ENCODE measurements at regions not wholly inside any gene's neighbourhood (a gene's known extent, or its start where the extent isn't known, plus 50 kb on each side); places are given as distances from the start of the nearest gene placed in this dataset.

DNA sequence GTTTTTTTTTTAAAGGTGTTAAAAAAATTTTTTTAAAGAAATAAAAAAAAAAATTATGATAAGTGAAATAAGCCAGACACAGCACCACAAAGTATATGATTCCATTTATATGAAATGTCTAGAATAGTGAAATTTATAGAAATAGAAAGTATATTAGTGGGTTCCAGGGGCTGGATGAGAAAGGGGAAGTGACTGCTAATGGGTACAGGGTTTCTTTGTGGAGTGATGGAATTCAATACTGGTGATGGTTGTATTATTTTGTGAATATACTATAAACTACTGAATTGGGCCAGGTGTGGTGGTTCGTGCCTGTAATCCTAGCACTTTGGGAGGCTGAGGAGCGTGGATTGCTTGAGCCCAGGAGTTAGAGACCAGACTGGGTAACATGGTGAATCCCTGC lies 82.2 kb downstream of the KBTBD2 start:
- TF ChIP-seq, protein P1, sequence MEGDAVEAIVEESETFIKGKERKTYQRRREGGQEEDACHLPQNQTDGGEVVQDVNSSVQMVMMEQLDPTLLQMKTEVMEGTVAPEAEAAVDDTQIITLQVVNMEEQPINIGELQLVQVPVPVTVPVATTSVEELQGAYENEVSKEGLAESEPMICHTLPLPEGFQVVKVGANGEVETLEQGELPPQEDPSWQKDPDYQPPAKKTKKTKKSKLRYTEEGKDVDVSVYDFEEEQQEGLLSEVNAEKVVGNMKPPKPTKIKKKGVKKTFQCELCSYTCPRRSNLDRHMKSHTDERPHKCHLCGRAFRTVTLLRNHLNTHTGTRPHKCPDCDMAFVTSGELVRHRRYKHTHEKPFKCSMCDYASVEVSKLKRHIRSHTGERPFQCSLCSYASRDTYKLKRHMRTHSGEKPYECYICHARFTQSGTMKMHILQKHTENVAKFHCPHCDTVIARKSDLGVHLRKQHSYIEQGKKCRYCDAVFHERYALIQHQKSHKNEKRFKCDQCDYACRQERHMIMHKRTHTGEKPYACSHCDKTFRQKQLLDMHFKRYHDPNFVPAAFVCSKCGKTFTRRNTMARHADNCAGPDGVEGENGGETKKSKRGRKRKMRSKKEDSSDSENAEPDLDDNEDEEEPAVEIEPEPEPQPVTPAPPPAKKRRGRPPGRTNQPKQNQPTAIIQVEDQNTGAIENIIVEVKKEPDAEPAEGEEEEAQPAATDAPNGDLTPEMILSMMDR (IDR thresholded peaks at IDR 0.05; ENCODE audit: low read depth, low read length, poor library complexity, severe bottlenecking), result no peak
- TF ChIP-seq EZH2phosphoT487 (IDR thresholded peaks at IDR 0.05; ENCODE audit: borderline replicate concordance, low read length), result no peak
